ENCODE measurements at regions not wholly inside any gene's neighbourhood (a gene's known extent, or its start where the extent isn't known, plus 50 kb on each side); places are given as distances from the start of the nearest gene placed in this dataset.
"Not testable (repeated sequence)": the region's sequence is repeated elsewhere in the genome, so short reads cannot be mapped to it uniquely, and the experiment has no call there.

- Mint-ChIP-seq H3K27me3 (ENCODE audit: insufficient read depth) (peaks cover 23% of the 10 kb centered on the region), H3K4me1 (peaks cover 27% of the 10 kb centered on the region), H3K9me3 (no peaks in the 10 kb centered on the region), H3K4me3 (no peak overlapping the region), H3K27ac (no peak overlapping the region), H3K36me3 (ENCODE audit: low read depth) (no peaks in the 10 kb centered on the region)
- 33 to 40% methylated on average over 1 to 2 of the region's 3 CpGs for WGBS, 2 experiments (ENCODE audit: insufficient coverage in 1 of 2, insufficient read length in 1 of 2)
- no peak for TF ChIP-seq CTCF (conservative IDR thresholded peaks at IDR 0.05)
- H3K36me3 ChIP-seq (ENCODE audit: control insufficient read depth, insufficient read depth, low read length), result no peaks in the 10 kb centered on the region
- peaks cover 45% of the 10 kb centered on the region for H3K27me3 ChIP-seq (ENCODE audit: control insufficient read depth, insufficient read depth, low read length, poor library complexity, severe bottlenecking)
- H3K9ac ChIP-seq (ENCODE audit: extremely low read depth, low read length, poor library complexity, severe bottlenecking), result no peak overlapping the region
- H3K4me1 ChIP-seq (ENCODE audit: control insufficient read depth, insufficient read depth, low read length), result peaks cover 8% of the 10 kb centered on the region
- no peak overlapping the region for H3K4me3 ChIP-seq (ENCODE audit: low read length)
- no peaks in the 10 kb centered on the region for H3K9me3 ChIP-seq (ENCODE audit: control insufficient read depth, low read length)
- peak; percentile 53 for DNase-seq
- no peak overlapping the region for H3K27ac ChIP-seq (ENCODE audit: low read depth, low read length)
These were observed 961.5 kb downstream of the FAM181B start for GRCh38 chr11:81772166-81772565.

GRCh38 chr11:81769906-81770305 lies 963.8 kb downstream of the FAM181B start:
- H3K27ac Mint-ChIP-seq, result peak overlapping the region; percentile 80
- not testable (repeated sequence) for H3K9ac ChIP-seq (ENCODE audit: extremely low read depth, low read length, poor library complexity, severe bottlenecking); H3K36me3 ChIP-seq (ENCODE audit: control insufficient read depth, insufficient read depth, low read length); H3K4me3 Mint-ChIP-seq; H3K4me1 ChIP-seq (ENCODE audit: control insufficient read depth, insufficient read depth, low read length); H3K27ac ChIP-seq (ENCODE audit: low read depth, low read length); H3K36me3 Mint-ChIP-seq (ENCODE audit: low read depth); H3K4me3 ChIP-seq (ENCODE audit: low read length); H3K9me3 Mint-ChIP-seq; H3K9me3 ChIP-seq (ENCODE audit: control insufficient read depth, low read length)
- peaks cover 61% of the 10 kb centered on the region for H3K27me3 ChIP-seq (ENCODE audit: control insufficient read depth, insufficient read depth, low read length, poor library complexity, severe bottlenecking)
- 23 to 62% methylated on average over 3 to 5 of the region's 5 CpGs for WGBS, 2 experiments (ENCODE audit: insufficient coverage in 1 of 2, insufficient read length in 1 of 2)
- H3K4me1 Mint-ChIP-seq, result peaks cover 27% of the 10 kb centered on the region
- peaks cover 33% of the 10 kb centered on the region for H3K27me3 Mint-ChIP-seq (ENCODE audit: insufficient read depth)
- peak; percentile 72 for DNase-seq

- no peak overlapping the region for H3K27ac ChIP-seq (ENCODE audit: low read depth, low read length)
- H3K4me1 ChIP-seq (ENCODE audit: control insufficient read depth, insufficient read depth, low read length), result no peaks in the 10 kb centered on the region
- H3K4me3 Mint-ChIP-seq, result no peak overlapping the region
- H3K36me3 Mint-ChIP-seq (ENCODE audit: low read depth), result no peaks in the 10 kb centered on the region
- H3K9me3 Mint-ChIP-seq, result no peaks in the 10 kb centered on the region
- no peak overlapping the region for H3K4me3 ChIP-seq (ENCODE audit: low read length)
- H3K27me3 Mint-ChIP-seq (ENCODE audit: insufficient read depth), result no peaks in the 10 kb centered on the region
- no peaks in the 10 kb centered on the region for H3K27me3 ChIP-seq (ENCODE audit: control insufficient read depth, insufficient read depth, low read length, poor library complexity, severe bottlenecking)
- no peak for DNase-seq
- H3K27ac Mint-ChIP-seq, result no peak overlapping the region
- no peaks in the 10 kb centered on the region for H3K36me3 ChIP-seq (ENCODE audit: control insufficient read depth, insufficient read depth, low read length)
- no peaks in the 10 kb centered on the region for H3K4me1 Mint-ChIP-seq
- H3K9me3 ChIP-seq (ENCODE audit: control insufficient read depth, low read length), result no peaks in the 10 kb centered on the region
- TF ChIP-seq CTCF (conservative IDR thresholded peaks at IDR 0.05), result no peak
- H3K9ac ChIP-seq (ENCODE audit: extremely low read depth, low read length, poor library complexity, severe bottlenecking), result no peak overlapping the region
- 80 to 93% methylated on average over 1 of the region's 1 CpG for whole genome bisulfite sequencing, 2 experiments (ENCODE audit: insufficient coverage in 1 of 2, insufficient read length in 1 of 2)
These were observed 976.6 kb downstream of the FAM181B start for GRCh38 chr11:81756864-81757595.

- Histone ChIP-seq H3K4me3 (ENCODE audit: low read length) (no peak overlapping the region), H3K9ac (ENCODE audit: extremely low read depth, low read length, poor library complexity, severe bottlenecking) (no peak overlapping the region), H3K36me3 (ENCODE audit: control insufficient read depth, insufficient read depth, low read length) (no peaks in the 10 kb centered on the region), H3K27me3 (ENCODE audit: control insufficient read depth, insufficient read depth, low read length, poor library complexity, severe bottlenecking) (no peaks in the 10 kb centered on the region), H3K9me3 (ENCODE audit: control insufficient read depth, low read length) (no peaks in the 10 kb centered on the region), H3K4me1 (ENCODE audit: control insufficient read depth, insufficient read depth, low read length) (no peaks in the 10 kb centered on the region), H3K27ac (ENCODE audit: low read depth, low read length) (no peak overlapping the region)
- Mint-ChIP-seq H3K4me1 (no peaks in the 10 kb centered on the region), H3K36me3 (ENCODE audit: low read depth) (no peaks in the 10 kb centered on the region), H3K4me3 (no peak overlapping the region), H3K27me3 (ENCODE audit: insufficient read depth) (no peaks in the 10 kb centered on the region), H3K27ac (no peak overlapping the region), H3K9me3 (peaks cover 4% of the 10 kb centered on the region)
- WGBS, 2 experiments (ENCODE audit: insufficient coverage in 1 of 2, insufficient read length in 1 of 2), result 83 to 85% methylated on average over 1 of the region's 2 CpGs
- no peak for TF ChIP-seq CTCF (conservative IDR thresholded peaks at IDR 0.05)
- DNase-seq, result no peak
These were observed 984.4 kb downstream of the FAM181B start for GRCh38 chr11:81749245-81749644.

Measured in endodermal cell (in vitro differentiated cells).